ENCODE measurements at regions not wholly inside any gene's neighbourhood (a gene's known extent, or its start where the extent isn't known, plus 50 kb on each side); places are given as distances from the start of the nearest gene placed in this dataset.
"Not testable (repeated sequence)": the region's sequence is repeated elsewhere in the genome, so short reads cannot be mapped to it uniquely, and the experiment has no call there.

DNA sequence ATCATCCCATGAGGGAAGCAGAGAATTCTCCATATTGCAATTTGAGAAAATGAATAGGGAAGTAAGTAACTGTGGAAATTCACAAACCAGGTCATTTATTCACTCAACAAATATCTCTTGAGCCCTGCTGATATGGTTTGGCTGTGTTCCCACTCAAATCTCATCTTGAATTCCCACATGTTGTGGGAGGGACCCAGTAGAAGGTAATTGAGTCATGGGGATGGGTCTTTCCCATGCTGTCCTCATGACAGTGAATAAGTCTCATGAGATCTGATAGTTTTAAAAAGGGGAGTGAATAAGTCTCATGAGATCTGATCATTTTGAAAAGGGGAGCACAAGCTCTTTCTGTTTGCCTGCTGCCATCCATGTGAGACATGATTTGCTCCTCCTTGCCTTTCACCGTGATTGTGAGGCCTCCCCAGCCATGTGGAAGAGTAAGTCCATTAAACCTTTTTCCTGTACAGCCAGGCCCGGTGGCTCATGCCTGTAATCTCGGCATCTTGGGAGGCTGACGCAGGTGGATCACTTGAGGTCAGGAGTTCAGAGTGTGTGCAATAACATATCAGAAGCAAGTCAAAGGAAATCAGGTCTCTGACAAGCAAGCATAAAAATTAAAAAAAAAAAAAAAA lies 193.2 kb downstream of the NDUFA10 start:
- Mint-ChIP-seq H3K9me3 (no peaks in the 10 kb centered on the region), H3K36me3 (ENCODE audit: insufficient read depth in 2 of 2) (peaks cover 0 to under 1% of the 10 kb centered on the region in 2 donors), H3K27ac (no peak overlapping the region), H3K4me1 (ENCODE audit: low read depth) (no peaks in the 10 kb centered on the region), H3K4me3 (no peak overlapping the region), H3K27me3 (ENCODE audit: low read depth) (no peaks in the 10 kb centered on the region)
- ATAC-seq (replicated peaks in 1 of 2), result no peak
- DNase-seq, result no peak

DNA sequence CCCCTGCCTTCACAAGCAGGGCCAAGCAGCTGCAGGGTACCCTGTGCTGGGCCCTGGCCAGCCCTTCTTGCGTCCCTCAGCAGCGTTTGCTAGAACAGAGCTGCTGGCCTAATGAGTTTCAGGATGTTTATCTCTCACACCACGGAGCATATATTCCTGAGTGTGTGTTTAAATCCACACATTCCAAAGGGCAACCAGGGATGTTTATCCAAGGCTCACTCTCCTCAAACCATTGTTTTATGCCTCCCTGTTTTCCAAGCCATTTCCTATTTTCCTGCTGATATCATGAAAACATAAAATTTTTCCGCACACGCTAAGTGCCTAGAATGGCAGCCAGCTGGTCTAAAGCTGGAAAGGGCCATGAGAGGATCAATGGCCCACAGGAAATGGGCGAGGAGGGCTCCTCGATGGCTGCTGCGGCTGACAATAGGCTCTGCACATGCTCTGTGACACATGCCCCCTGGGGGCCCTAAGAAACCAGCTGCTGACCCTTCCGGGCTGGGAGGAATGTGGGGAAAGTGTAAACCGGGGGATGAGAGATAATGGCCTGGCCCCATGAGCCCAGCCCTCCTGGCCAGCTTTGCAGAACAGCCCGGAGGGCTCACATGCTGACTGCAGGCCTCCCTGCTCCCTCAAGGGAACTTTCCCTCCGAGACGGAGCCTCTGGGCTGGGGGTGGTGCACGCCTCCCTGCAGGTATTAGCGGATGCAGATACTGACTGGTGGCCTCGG lies 194.0 kb downstream of the NDUFA10 start:
- no peak for DNase-seq
- H3K27me3 Mint-ChIP-seq (ENCODE audit: low read depth), result no peaks in the 10 kb centered on the region
- H3K4me1 Mint-ChIP-seq (ENCODE audit: low read depth), result no peaks in the 10 kb centered on the region
- no peaks in the 10 kb centered on the region for H3K36me3 Mint-ChIP-seq (ENCODE audit: insufficient read depth in 2 of 2)
- H3K4me3 Mint-ChIP-seq, result no peak overlapping the region
- ATAC-seq (replicated peaks in 1 of 2), result no peak
- no peaks in the 10 kb centered on the region for H3K9me3 Mint-ChIP-seq
- no peak overlapping the region for H3K27ac Mint-ChIP-seq

DNA sequence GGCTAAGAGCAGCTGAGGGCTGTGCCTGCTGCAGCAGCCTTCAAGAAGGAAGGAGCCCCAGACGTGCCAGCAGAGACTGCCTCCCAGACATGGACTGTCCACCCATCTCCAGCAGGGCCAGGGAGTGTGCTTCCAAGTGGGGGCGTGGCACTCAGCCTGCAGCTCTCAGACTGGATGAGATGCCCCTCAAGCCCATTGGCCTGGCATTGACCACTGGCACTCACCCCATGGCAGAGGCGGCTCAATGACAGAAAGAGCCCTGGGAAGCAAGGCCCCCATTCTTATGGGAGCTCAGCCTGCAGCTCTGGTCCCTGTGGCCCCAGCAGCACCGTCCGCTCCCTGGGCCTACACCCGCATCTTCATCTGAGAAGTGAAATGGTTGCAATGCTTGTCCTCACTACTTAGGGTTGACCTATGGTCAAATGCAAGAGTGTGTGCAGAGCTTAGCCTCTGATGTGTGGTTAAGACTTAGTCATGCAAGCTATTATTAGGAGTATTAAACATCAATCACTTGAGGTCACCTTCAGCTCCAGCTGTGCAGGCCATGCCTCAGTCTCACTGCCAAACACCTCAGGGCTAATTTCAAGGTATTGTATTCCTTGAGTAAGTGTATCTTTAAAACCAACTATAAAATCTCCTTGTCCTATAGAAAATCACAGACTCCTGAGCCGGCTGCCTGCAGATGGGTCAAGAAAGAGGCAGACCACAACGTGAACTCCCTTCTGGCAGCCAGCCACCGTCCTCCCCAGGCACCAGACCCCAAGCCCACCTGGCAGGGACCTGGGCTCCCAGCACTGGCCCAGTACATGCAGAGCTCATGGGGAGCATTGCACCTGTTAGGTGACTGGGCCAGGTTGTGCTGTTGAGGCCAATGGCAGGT lies 194.8 kb downstream of the NDUFA10 start:
- no peak for ATAC-seq (replicated peaks in 1 of 2)
- no peak overlapping the region for H3K27ac Mint-ChIP-seq
- no peaks in the 10 kb centered on the region for H3K36me3 Mint-ChIP-seq (ENCODE audit: insufficient read depth in 2 of 2)
- H3K9me3 Mint-ChIP-seq, result no peaks in the 10 kb centered on the region
- no peak overlapping the region for H3K4me3 Mint-ChIP-seq
- DNase-seq, result no peak
- H3K27me3 Mint-ChIP-seq (ENCODE audit: low read depth), result no peaks in the 10 kb centered on the region
- H3K4me1 Mint-ChIP-seq (ENCODE audit: low read depth), result no peaks in the 10 kb centered on the region

DNA sequence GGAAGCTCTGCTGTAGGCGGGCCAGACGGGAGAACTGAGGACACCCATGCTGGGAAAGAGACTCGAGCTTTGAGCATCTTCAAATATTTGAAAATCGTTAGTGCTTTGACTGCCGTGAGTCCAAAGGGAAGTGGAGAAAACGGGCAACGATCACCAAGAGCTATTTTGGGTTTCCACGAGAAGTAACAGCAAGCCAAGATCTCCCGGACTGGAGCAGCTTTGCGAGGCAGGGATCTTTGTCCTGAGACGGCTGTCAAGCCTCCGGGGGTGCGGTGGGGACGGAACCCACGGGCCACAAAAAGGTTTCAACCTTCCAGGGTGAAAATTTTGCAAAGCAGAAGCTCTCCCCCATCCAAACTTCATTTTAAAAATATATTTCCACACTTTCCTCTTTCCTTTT lies 195.8 kb downstream of the NDUFA10 start:
- no peaks in the 10 kb centered on the region for H3K9me3 Mint-ChIP-seq
- H3K27me3 Mint-ChIP-seq (ENCODE audit: low read depth), result no peaks in the 10 kb centered on the region
- no peak overlapping the region for H3K4me3 Mint-ChIP-seq
- DNase-seq, result no peak
- no peak for ATAC-seq (replicated peaks in 1 of 2)
- no peaks in the 10 kb centered on the region for H3K4me1 Mint-ChIP-seq (ENCODE audit: low read depth)
- H3K36me3 Mint-ChIP-seq (ENCODE audit: insufficient read depth in 2 of 2), result no peaks in the 10 kb centered on the region
- no peak overlapping the region for H3K27ac Mint-ChIP-seq

DNA sequence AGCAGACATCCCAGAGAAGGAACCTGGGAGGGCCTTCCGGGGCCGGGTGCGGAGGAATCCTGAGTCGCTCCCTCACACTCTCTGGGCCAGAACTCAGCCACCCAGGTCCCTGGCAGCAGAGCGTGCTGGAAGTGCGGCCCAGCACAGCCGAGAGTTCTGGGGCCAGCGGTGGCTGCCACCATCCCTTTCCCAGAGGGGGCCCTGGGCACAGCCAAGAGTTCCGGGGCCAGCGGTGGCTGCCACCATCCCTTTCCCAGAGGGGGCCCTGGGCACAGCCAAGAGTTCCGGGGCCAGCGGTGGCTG lies 196.2 kb downstream of the NDUFA10 start:
- not testable (repeated sequence) for DNase-seq; H3K9me3 Mint-ChIP-seq; H3K4me3 Mint-ChIP-seq; ATAC-seq (replicated peaks in 1 of 2); H3K4me1 Mint-ChIP-seq (ENCODE audit: low read depth); H3K27ac Mint-ChIP-seq; H3K27me3 Mint-ChIP-seq (ENCODE audit: low read depth); H3K36me3 Mint-ChIP-seq (ENCODE audit: insufficient read depth in 2 of 2)

DNA sequence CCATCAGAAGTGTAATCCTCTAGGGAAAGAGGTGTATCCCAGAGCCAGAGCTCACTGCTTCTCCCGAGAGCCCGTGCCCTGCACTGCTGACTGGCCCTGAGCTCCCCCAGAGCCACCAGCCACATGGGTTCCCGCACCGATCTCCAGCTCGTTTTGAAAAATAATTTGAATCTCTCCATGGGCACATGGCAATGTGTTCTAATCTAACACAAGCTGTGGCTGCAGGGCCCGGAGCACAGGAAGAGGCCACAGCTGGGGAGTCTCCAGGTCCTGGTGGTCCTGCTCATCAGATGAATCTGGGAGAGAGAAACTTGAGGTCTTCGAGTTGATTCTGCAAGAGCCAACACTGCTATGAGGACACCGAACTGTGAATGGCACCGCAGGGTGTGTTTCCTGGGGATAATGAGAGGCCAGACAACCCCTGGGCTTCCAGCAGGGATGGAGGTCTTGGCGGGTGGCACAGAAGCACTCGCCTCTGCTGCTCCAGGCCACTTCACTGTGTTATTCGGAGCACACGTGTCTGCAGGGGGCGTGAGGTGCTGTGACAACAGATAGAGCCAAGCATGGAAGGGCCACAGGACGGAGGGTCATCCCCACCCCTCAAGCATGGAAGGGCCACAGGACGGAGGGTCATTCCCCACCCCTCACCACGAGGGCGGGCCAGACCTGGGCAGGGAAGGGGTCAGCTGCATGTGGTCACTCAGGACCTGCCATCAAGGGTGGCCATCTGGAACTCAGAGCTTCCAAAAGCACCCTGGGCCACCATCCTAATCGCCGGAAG lies 196.8 kb downstream of the NDUFA10 start:
- H3K9me3 Mint-ChIP-seq, result no peaks in the 10 kb centered on the region
- no peaks in the 10 kb centered on the region for H3K4me1 Mint-ChIP-seq (ENCODE audit: low read depth)
- no peak for DNase-seq
- no peaks in the 10 kb centered on the region for H3K36me3 Mint-ChIP-seq (ENCODE audit: insufficient read depth in 2 of 2)
- no peak overlapping the region for H3K27ac Mint-ChIP-seq
- no peaks in the 10 kb centered on the region for H3K27me3 Mint-ChIP-seq (ENCODE audit: low read depth)
- no peak for ATAC-seq (replicated peaks in 1 of 2)
- H3K4me3 Mint-ChIP-seq, result no peak overlapping the region

DNA sequence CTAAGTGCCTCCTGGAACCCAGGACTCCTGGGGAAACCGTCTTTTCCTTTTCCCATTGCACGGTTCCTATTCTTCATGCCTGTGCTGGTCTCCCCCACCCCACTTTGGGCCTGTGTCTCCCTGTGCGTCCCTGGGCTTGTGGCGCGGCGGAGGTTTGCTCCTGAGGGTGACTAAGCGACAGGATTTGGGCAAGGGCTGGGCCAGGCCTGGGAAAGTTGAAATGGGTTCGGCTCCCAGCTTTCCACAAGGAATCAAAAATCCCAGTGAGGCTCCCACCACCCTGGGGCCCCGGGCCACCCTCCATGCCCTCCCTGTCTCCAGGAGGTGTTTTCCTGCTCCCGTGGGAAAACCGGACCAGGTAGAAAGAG lies 197.6 kb downstream of the NDUFA10 start:
- Mint-ChIP-seq H3K4me1 (ENCODE audit: low read depth) (peaks cover 3% of the 10 kb centered on the region), H3K27me3 (ENCODE audit: low read depth) (no peaks in the 10 kb centered on the region), H3K4me3 (no peak overlapping the region), H3K27ac (no peak overlapping the region), H3K36me3 (ENCODE audit: insufficient read depth in 2 of 2) (no peaks in the 10 kb centered on the region), H3K9me3 (no peaks in the 10 kb centered on the region)
- no peak for ATAC-seq (replicated peaks in 1 of 2)
- no peak for DNase-seq

DNA sequence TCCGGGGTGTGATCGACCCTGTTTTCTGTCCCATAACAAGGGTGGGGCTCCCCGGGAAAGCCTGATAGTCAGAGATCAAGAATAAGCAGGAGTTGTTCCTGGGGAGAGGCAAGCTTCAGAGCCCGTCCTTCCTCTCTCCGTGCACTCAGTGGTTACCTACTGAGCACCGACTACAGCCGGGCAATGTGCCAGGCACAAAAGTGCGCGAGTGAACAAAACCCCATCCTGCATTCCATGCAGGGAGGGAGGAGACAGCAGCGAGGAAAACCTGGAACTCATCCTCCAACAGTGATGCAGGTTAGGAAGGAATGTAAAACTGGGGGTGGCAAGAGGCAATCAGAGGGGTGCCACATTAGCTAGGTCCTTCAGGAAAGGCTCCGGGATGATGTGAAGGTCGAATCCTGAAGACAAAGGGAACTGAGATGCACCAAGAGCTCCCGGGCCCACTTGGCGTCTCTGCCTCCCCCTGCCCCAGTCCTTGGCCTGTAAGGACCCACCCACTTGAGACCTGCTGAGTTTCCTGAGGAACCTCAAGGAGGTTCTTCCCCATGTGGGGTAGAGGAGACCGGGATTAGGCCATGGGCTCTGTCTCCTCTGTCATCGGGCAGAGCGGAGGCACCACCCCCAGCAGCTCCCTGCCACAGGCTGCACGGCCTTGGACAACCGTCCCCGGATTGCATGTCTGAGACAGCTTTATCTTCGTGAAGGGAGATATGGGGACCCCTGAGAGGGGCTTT lies 198.2 kb downstream of the NDUFA10 start:
- Mint-ChIP-seq H3K4me1 (ENCODE audit: low read depth) (peaks cover 9% of the 10 kb centered on the region), H3K9me3 (no peaks in the 10 kb centered on the region), H3K27ac (no peak overlapping the region), H3K27me3 (ENCODE audit: low read depth) (no peaks in the 10 kb centered on the region), H3K36me3 (ENCODE audit: insufficient read depth in 2 of 2) (no peaks in the 10 kb centered on the region), H3K4me3 (no peak overlapping the region)
- ATAC-seq (replicated peaks in 1 of 2) (no peak), DNase-seq (no peak)

DNA sequence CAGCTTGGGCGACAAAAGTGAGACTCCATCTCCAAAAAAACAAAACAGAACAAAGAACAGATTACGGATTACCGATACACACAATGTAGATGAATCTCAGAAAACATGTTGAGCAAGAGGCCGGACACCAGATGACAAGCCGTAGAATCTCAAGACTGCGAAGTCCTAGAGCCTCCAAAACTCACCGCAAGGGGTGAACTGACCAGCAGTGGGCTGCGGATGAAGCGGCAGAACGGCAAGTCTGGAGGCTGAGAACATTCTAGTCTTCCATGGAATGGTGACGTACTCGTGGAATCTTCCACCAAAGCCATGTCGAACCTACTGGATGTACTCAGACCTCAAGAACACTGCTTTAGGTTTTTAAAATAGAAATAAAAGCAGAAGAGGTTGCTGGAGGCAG lies 198.8 kb downstream of the NDUFA10 start:
- ATAC-seq (replicated peaks in 1 of 2) (no peak), DNase-seq (no peak)
- H3K4me1 Mint-ChIP-seq (ENCODE audit: low read depth), result peaks cover 13% of the 10 kb centered on the region
- H3K36me3 Mint-ChIP-seq (ENCODE audit: insufficient read depth in 2 of 2), result no peaks in the 10 kb centered on the region
- H3K9me3 Mint-ChIP-seq, result no peaks in the 10 kb centered on the region
- no peaks in the 10 kb centered on the region for H3K27me3 Mint-ChIP-seq (ENCODE audit: low read depth)
- no peak overlapping the region for H3K27ac Mint-ChIP-seq
- H3K4me3 Mint-ChIP-seq, result no peak overlapping the region

DNA sequence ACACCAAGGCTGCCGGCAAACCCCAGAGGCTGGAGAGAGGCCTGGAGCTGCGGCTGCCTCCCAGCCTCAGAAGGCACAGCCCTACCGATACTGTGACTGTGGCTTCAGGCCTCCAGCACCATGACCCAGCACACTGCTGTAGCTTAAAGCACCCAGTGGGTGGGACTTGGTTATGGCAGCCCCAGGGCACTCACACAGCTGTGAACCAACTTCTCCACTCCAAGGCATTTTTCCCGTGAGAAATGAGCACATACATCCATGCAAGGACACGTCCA lies 199.5 kb downstream of the NDUFA10 start:
- no peaks in the 10 kb centered on the region for H3K9me3 Mint-ChIP-seq
- H3K27me3 Mint-ChIP-seq (ENCODE audit: low read depth), result no peaks in the 10 kb centered on the region
- ATAC-seq (replicated peaks in 1 of 2) (no peak), DNase-seq (no peak)
- no peak overlapping the region for H3K4me3 Mint-ChIP-seq
- H3K4me1 Mint-ChIP-seq (ENCODE audit: low read depth), result peaks cover 13% of the 10 kb centered on the region
- H3K27ac Mint-ChIP-seq, result no peak overlapping the region
- H3K36me3 Mint-ChIP-seq (ENCODE audit: insufficient read depth in 2 of 2), result no peaks in the 10 kb centered on the region

DNA sequence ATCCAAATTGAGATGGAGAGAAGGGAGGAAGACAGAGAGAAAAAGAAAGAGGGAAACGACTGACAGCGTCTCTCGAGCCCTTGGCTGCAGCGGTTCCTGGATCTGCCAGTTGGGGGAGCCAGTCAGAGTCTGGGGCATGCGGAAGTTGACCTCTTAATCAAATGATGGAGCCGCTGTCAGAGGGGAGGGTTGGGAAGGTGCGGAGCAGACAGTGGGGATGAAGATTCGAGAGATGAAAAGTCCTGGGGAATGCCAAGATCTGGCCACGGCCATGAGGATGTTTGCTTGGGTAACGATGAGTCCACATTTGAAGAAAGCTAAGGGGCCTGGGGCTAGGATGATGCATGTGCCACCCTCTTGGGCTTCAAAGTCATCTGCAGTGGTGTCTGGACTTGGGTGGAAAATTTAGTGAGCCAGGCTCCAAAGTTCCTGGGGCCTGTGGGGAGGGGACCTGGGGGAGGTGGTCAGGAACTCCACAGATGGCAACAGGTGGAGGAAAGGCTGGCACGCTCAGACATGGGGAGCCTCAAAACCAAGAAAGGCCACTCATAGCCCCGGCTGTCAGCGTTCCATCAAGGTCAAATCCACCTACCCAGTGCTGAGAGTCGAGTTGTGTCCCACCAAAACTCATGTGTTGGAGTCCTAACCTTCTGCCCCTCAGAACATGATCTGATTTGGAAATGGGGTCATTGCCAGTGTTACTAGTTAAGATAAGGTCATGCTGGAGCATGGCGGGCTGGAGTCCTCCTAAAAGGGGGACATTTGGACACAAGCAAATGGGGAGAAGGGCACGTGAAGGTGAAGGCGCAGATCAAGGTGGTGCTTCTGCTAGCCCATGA lies 200.1 kb downstream of the NDUFA10 start:
- DNase-seq, result no peak
- H3K4me1 Mint-ChIP-seq (ENCODE audit: low read depth), result peaks cover 13% of the 10 kb centered on the region
- no peak overlapping the region for H3K27ac Mint-ChIP-seq
- no peaks in the 10 kb centered on the region for H3K36me3 Mint-ChIP-seq (ENCODE audit: insufficient read depth in 2 of 2)
- H3K9me3 Mint-ChIP-seq, result no peaks in the 10 kb centered on the region
- H3K4me3 Mint-ChIP-seq, result no peak overlapping the region
- H3K27me3 Mint-ChIP-seq (ENCODE audit: low read depth), result no peaks in the 10 kb centered on the region
- ATAC-seq (replicated peaks in 1 of 2), result no peak

DNA sequence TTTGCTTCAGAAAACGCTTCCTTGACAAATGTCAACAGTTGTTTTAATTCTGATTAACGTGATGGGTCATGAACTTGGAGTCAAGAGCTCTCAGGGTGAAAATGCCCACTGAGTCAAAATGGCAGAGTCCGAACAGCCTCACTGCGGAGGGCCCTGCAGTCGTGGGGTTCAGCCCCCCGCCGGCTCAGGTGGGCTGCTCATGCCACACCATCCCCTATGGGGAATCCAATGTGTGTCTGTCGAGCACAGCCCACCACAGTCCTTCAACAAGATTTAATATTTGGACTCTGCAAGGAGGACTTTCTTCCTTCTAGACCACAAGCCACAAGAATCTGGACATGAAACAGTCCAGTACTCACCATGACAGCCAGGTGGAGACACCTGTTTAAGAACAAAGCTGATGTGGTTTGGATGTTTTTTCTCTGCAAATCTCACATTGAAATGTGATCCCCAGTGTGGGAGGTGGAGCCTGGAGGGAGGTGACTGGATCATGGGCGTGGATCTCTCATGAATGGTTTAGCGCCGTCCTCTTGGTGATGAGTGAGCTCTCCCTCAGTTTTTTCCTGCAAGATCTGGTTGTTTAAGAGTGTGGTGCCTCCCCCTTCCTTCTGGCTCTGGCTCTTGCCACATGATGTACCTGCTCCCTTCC lies 201.0 kb downstream of the NDUFA10 start:
- no peak for DNase-seq
- H3K27ac Mint-ChIP-seq, result no peak overlapping the region
- no peaks in the 10 kb centered on the region for H3K36me3 Mint-ChIP-seq (ENCODE audit: insufficient read depth in 2 of 2)
- ATAC-seq (replicated peaks in 1 of 2), result no peak
- no peak overlapping the region for H3K4me3 Mint-ChIP-seq
- H3K4me1 Mint-ChIP-seq (ENCODE audit: low read depth), result peaks cover 13% of the 10 kb centered on the region
- H3K9me3 Mint-ChIP-seq, result no peaks in the 10 kb centered on the region
- no peaks in the 10 kb centered on the region for H3K27me3 Mint-ChIP-seq (ENCODE audit: low read depth)
